Astrocyte (in vitro differentiated cells and primary cell): ENCODE measurements at regions not wholly inside any gene's neighbourhood (a gene's known extent, or its start where the extent isn't known, plus 50 kb on each side); places are given as distances from the start of the nearest gene placed in this dataset.
A peak's percentile ranks its signal among the peaks of the same experiment; 100 is the strongest.
"Not testable (repeated sequence)": the region's sequence is repeated elsewhere in the genome, so short reads cannot be mapped to it uniquely, and the experiment has no call there.

Experiments
- DNase-seq: peaks from one replicate; pipeline ENCODE4 v3.0.0-alpha.2; 2010; ENCODE audit warnings: low read depth
- FAIRE-seq: peaks from 2 replicates; lab custom pipeline; 2011; peaks lifted over from hg19 to GRCh38; lab: Jason Lieb, UNC
- H2AFZ ChIP-seq: 2 replicates; pipeline ENCODE4 v1.6.0; 2012; ENCODE audit warnings: low read depth, low read length, inconsistent platforms
- H3K27ac ChIP-seq: 2 replicates; pipeline ENCODE4 v1.5.1; 2011; ENCODE audit warnings: low read depth, low read length, inconsistent platforms
- H3K27me3 ChIP-seq: 2 replicates; pipeline ENCODE4 v1.6.0; 2011; ENCODE audit warnings: low read length, inconsistent platforms; ENCODE audit not compliant: insufficient read depth
- H3K36me3 ChIP-seq: 2 replicates; pipeline ENCODE4 v1.5.1; 2011; ENCODE audit warnings: low read length, inconsistent platforms; ENCODE audit not compliant: insufficient read depth
- H3K4me1 ChIP-seq: 2 replicates; pipeline ENCODE4 v1.5.1; 2011; ENCODE audit warnings: low read length, inconsistent platforms; ENCODE audit not compliant: insufficient read depth
- H3K4me2 ChIP-seq: 2 replicates; pipeline ENCODE4 v1.6.0; 2012; ENCODE audit warnings: low read length, inconsistent platforms
- H3K4me3 ChIP-seq: 2 replicates; pipeline ENCODE4 v1.5.1; 2011; ENCODE audit warnings: low read depth, mild to moderate bottlenecking, low read length, inconsistent platforms; ENCODE audit not compliant: insufficient read depth
- H3K79me2 ChIP-seq: 2 replicates; pipeline ENCODE4 v1.6.0; 2012; ENCODE audit warnings: mild to moderate bottlenecking, low read length, inconsistent platforms; ENCODE audit not compliant: insufficient read depth
- H3K9ac ChIP-seq: 2 replicates; pipeline ENCODE4 v1.6.0; 2012; ENCODE audit warnings: mild to moderate bottlenecking, low read length, inconsistent platforms
- H3K9me3 ChIP-seq: 2 replicates; pipeline ENCODE4 v1.5.1; 2012; ENCODE audit warnings: low read depth, mild to moderate bottlenecking, low read length, inconsistent platforms; ENCODE audit not compliant: insufficient read depth
- H4K20me1 ChIP-seq: 2 replicates; pipeline ENCODE4 v1.6.0; 2012; ENCODE audit warnings: low read length, inconsistent platforms; ENCODE audit not compliant: insufficient read depth
- H3K27ac Mint-ChIP-seq: one replicate; pipeline ENCODE4 v1.8.0; 2021; ENCODE audit warnings: mild to moderate bottlenecking, mixed read lengths; ENCODE audit not compliant: unreplicated experiment
- H3K27me3 Mint-ChIP-seq: one replicate; pipeline ENCODE4 v1.8.0; 2021; ENCODE audit warnings: low read depth, mixed read lengths; ENCODE audit not compliant: unreplicated experiment
- H3K36me3 Mint-ChIP-seq: one replicate; pipeline ENCODE4 v1.8.0; 2021; ENCODE audit warnings: low read depth, mixed read lengths; ENCODE audit not compliant: unreplicated experiment
- H3K4me1 Mint-ChIP-seq: one replicate; pipeline ENCODE4 v1.8.0; 2021; ENCODE audit warnings: low read depth, mixed read lengths; ENCODE audit not compliant: unreplicated experiment
- H3K4me3 Mint-ChIP-seq: one replicate; pipeline ENCODE4 v1.8.0; 2021; ENCODE audit warnings: mild to moderate bottlenecking, moderate library complexity, mixed read lengths; ENCODE audit not compliant: unreplicated experiment
- H3K9me3 Mint-ChIP-seq: one replicate; pipeline ENCODE4 v1.8.0; 2021; ENCODE audit warnings: mild to moderate bottlenecking, mixed read lengths; ENCODE audit not compliant: unreplicated experiment

- not testable (repeated sequence) for H3K9me3 Mint-ChIP-seq, H3K36me3 Mint-ChIP-seq, H3K27me3 Mint-ChIP-seq, H3K27me3 ChIP-seq, H3K9me3 ChIP-seq, H2AFZ ChIP-seq, H3K36me3 ChIP-seq, H3K27ac Mint-ChIP-seq, DNase-seq, H4K20me1 ChIP-seq
- Histone ChIP-seq H3K4me1 (peaks cover 19% of the 10 kb centered on the region), H3K9ac (peak overlapping the region; percentile 92), H3K4me2 (peak overlapping the region; percentile 75), H3K4me3 (peak overlapping the region; percentile 68), H3K79me2 (peaks cover 30% of the 10 kb centered on the region), H3K27ac (peak overlapping the region; percentile 91)
- peak; percentile 73 for FAIRE-seq
- peaks cover 19% of the 10 kb centered on the region for H3K4me1 Mint-ChIP-seq
- peak overlapping the region; percentile 73 for H3K4me3 Mint-ChIP-seq
Measured at GRCh38 chr2:87455209-87455853, 292.6 kb upstream of the PLGLB2 start.

GRCh38 chr2:87455854-87456249 lies 292.0 kb upstream of the PLGLB2 start:
- peaks cover 19% of the 10 kb centered on the region for H3K4me1 Mint-ChIP-seq
- Histone ChIP-seq H3K4me3 (peak overlapping the region; percentile 68), H3K4me1 (peaks cover 19% of the 10 kb centered on the region), H3K27ac (peak overlapping the region; percentile 91), H3K79me2 (peaks cover 30% of the 10 kb centered on the region), H3K9ac (peak overlapping the region; percentile 92), H3K4me2 (peak overlapping the region; percentile 75)
- peak overlapping the region; percentile 73 for H3K4me3 Mint-ChIP-seq
- not testable (repeated sequence) for H3K9me3 Mint-ChIP-seq, H3K9me3 ChIP-seq, FAIRE-seq, H3K27me3 Mint-ChIP-seq, H3K36me3 Mint-ChIP-seq, H3K27ac Mint-ChIP-seq, H3K27me3 ChIP-seq, H4K20me1 ChIP-seq, DNase-seq, H2AFZ ChIP-seq, H3K36me3 ChIP-seq

- H3K4me1 ChIP-seq: peaks cover 19% of the 10 kb centered on the region
- Mint-ChIP-seq H3K4me1 (peaks cover 20% of the 10 kb centered on the region), H3K27ac (peak overlapping the region; percentile 78), H3K4me3 (peak overlapping the region; percentile 81)
- peak overlapping the region; percentile 92 for H3K9ac ChIP-seq
- H3K79me2 ChIP-seq: peaks cover 35% of the 10 kb centered on the region
- H3K27me3 Mint-ChIP-seq, H3K36me3 Mint-ChIP-seq, H3K36me3 ChIP-seq, H2AFZ ChIP-seq, H3K27me3 ChIP-seq, DNase-seq, H4K20me1 ChIP-seq, FAIRE-seq, H3K9me3 ChIP-seq, H3K9me3 Mint-ChIP-seq: not testable (repeated sequence)
- H3K27ac ChIP-seq: peak overlapping the region; percentile 87
- H3K4me3 ChIP-seq: peak overlapping the region; percentile 71
- peak overlapping the region; percentile 85 for H3K4me2 ChIP-seq
Measured at GRCh38 chr2:87456477-87457128, 291.3 kb upstream of the PLGLB2 start.

GRCh38 chr2:87457129-87457499 lies 290.8 kb upstream of the PLGLB2 start:
- H3K79me2 ChIP-seq: peaks cover 40% of the 10 kb centered on the region
- H3K4me3 Mint-ChIP-seq, H3K9me3 Mint-ChIP-seq, H3K9me3 ChIP-seq, H3K36me3 Mint-ChIP-seq, H3K9ac ChIP-seq, DNase-seq, H2AFZ ChIP-seq, H3K36me3 ChIP-seq, H3K4me3 ChIP-seq, FAIRE-seq, H3K27me3 Mint-ChIP-seq, H3K27ac Mint-ChIP-seq, H3K27ac ChIP-seq, H3K27me3 ChIP-seq: not testable (repeated sequence)
- peak overlapping the region; percentile 44 for H3K4me2 ChIP-seq
- peaks cover 10% of the 10 kb centered on the region for H4K20me1 ChIP-seq
- H3K4me1 Mint-ChIP-seq: peaks cover 21% of the 10 kb centered on the region
- H3K4me1 ChIP-seq: peaks cover 19% of the 10 kb centered on the region

GRCh38 chr2:87458938-87459337 lies 288.9 kb upstream of the PLGLB2 start:
- not testable (repeated sequence) for H3K9me3 ChIP-seq, H3K9ac ChIP-seq, H3K27me3 ChIP-seq, H2AFZ ChIP-seq, DNase-seq, H3K9me3 Mint-ChIP-seq, H3K4me3 ChIP-seq, H3K36me3 Mint-ChIP-seq, H3K27me3 Mint-ChIP-seq, H3K27ac ChIP-seq, H3K36me3 ChIP-seq, H3K4me3 Mint-ChIP-seq, H3K4me1 ChIP-seq
- Mint-ChIP-seq H3K4me1 (peaks cover 15% of the 10 kb centered on the region), H3K27ac (peak overlapping the region; percentile 58)
- H4K20me1 ChIP-seq: peaks cover 20% of the 10 kb centered on the region
- FAIRE-seq: peak; percentile 49
- peak overlapping the region; percentile 80 for H3K4me2 ChIP-seq
- peaks cover 55% of the 10 kb centered on the region for H3K79me2 ChIP-seq

GRCh38 chr2:87460104-87460503 lies 287.8 kb upstream of the PLGLB2 start:
- H3K36me3 Mint-ChIP-seq, H3K4me3 ChIP-seq, H3K4me3 Mint-ChIP-seq, H3K4me1 ChIP-seq, H3K36me3 ChIP-seq, DNase-seq, H3K27me3 Mint-ChIP-seq, H3K9ac ChIP-seq, H3K9me3 ChIP-seq, H3K27ac ChIP-seq, FAIRE-seq, H3K4me2 ChIP-seq, H3K9me3 Mint-ChIP-seq, H3K27ac Mint-ChIP-seq, H2AFZ ChIP-seq, H3K27me3 ChIP-seq: not testable (repeated sequence)
- Histone ChIP-seq H4K20me1 (peaks cover 24% of the 10 kb centered on the region), H3K79me2 (peaks cover 65% of the 10 kb centered on the region)
- H3K4me1 Mint-ChIP-seq: peaks cover 15% of the 10 kb centered on the region
